ENCODE measurements at regions not wholly inside any gene's neighbourhood (a gene's known extent, or its start where the extent isn't known, plus 50 kb on each side); places are given as distances from the start of the nearest gene placed in this dataset.

- no peak for DNase-seq (ENCODE audit: low spot score in 2 of 2)
- ATAC-seq (replicated peaks; ENCODE audit: extremely low read depth, poor library complexity, severe bottlenecking): no peak
- Mint-ChIP-seq H3K27me3 (no peaks in the 10 kb centered on the region), H3K9me3 (peaks cover 12% of the 10 kb centered on the region), H3K27ac (ENCODE audit: low read depth) (no peak overlapping the region), H3K4me3 (no peak overlapping the region), H3K4me1 (no peaks in the 10 kb centered on the region), H3K36me3 (ENCODE audit: insufficient read depth) (no peaks in the 10 kb centered on the region)
Observed at GRCh38 chr2:5932556-5933469, 240.6 kb downstream of the SOX11 start.

GRCh38 chr2:5933669-5934068 is 241.5 kb downstream of the SOX11 start:
- DNase-seq (ENCODE audit: low spot score in 2 of 2) (no peak), ATAC-seq (replicated peaks; ENCODE audit: extremely low read depth, poor library complexity, severe bottlenecking) (no peak)
- H3K27me3 Mint-ChIP-seq: no peaks in the 10 kb centered on the region
- H3K4me3 Mint-ChIP-seq: no peak overlapping the region
- H3K4me1 Mint-ChIP-seq: no peaks in the 10 kb centered on the region
- H3K9me3 Mint-ChIP-seq: peaks cover 11% of the 10 kb centered on the region
- no peaks in the 10 kb centered on the region for H3K36me3 Mint-ChIP-seq (ENCODE audit: insufficient read depth)
- H3K27ac Mint-ChIP-seq (ENCODE audit: low read depth): no peak overlapping the region

DNA sequence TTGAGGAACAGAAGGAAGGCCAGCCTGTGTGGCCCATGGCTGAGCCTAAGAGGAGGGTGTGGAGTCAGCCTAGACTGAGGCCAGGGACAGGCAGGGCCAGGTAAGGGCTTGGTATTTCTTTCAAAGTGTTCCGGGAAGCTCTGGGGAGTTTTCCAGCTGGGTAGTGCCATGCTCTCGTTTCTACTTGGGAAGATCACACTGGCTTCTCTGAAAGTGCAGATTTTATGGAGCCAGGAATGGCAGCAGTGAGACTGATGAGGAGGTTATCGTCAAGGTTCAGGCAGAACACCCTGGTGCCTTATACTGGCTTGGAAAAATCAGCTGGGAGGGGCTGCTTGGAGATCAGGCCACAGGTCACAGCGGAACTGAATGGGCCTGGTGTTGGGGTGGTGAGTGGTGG is 245.1 kb downstream of the SOX11 start:
- no peak for ATAC-seq (replicated peaks; ENCODE audit: extremely low read depth, poor library complexity, severe bottlenecking)
- H3K9me3 Mint-ChIP-seq: peaks cover 6% of the 10 kb centered on the region
- no peaks in the 10 kb centered on the region for H3K27me3 Mint-ChIP-seq
- no peak overlapping the region for H3K4me3 Mint-ChIP-seq
- H3K36me3 Mint-ChIP-seq (ENCODE audit: insufficient read depth): peaks cover 2% of the 10 kb centered on the region
- H3K4me1 Mint-ChIP-seq: no peaks in the 10 kb centered on the region
- no peak for DNase-seq (ENCODE audit: low spot score in 2 of 2)
- H3K27ac Mint-ChIP-seq (ENCODE audit: low read depth): no peak overlapping the region

GRCh38 chr2:5937851-5938565 is 245.8 kb downstream of the SOX11 start:
- no peaks in the 10 kb centered on the region for H3K27me3 Mint-ChIP-seq
- H3K27ac Mint-ChIP-seq (ENCODE audit: low read depth): no peak overlapping the region
- H3K36me3 Mint-ChIP-seq (ENCODE audit: insufficient read depth): peaks cover 2% of the 10 kb centered on the region
- ATAC-seq (replicated peaks; ENCODE audit: extremely low read depth, poor library complexity, severe bottlenecking): no peak
- H3K4me3 Mint-ChIP-seq: no peak overlapping the region
- no peaks in the 10 kb centered on the region for H3K4me1 Mint-ChIP-seq
- peaks cover 11% of the 10 kb centered on the region for H3K9me3 Mint-ChIP-seq
- DNase-seq (ENCODE audit: low spot score in 2 of 2): no peak

GRCh38 chr2:5938566-5938896 is 246.3 kb downstream of the SOX11 start:
- no peak for ATAC-seq (replicated peaks; ENCODE audit: extremely low read depth, poor library complexity, severe bottlenecking)

GRCh38 chr2:5939553-5939952 is 247.4 kb downstream of the SOX11 start:
- ATAC-seq (replicated peaks; ENCODE audit: extremely low read depth, poor library complexity, severe bottlenecking): no peak
- no peaks in the 10 kb centered on the region for H3K4me1 Mint-ChIP-seq
- peaks cover 14% of the 10 kb centered on the region for H3K9me3 Mint-ChIP-seq

More at GRCh38 chr2:5938566-5938896, 246.3 kb downstream of the SOX11 start:
- Mint-ChIP-seq H3K27me3 (no peaks in the 10 kb centered on the region), H3K4me1 (no peaks in the 10 kb centered on the region), H3K9me3 (peaks cover 14% of the 10 kb centered on the region), H3K36me3 (ENCODE audit: insufficient read depth) (peaks cover 2% of the 10 kb centered on the region), H3K4me3 (no peak overlapping the region), H3K27ac (ENCODE audit: low read depth) (no peak overlapping the region)
- no peak for DNase-seq (ENCODE audit: low spot score in 2 of 2)

DNA sequence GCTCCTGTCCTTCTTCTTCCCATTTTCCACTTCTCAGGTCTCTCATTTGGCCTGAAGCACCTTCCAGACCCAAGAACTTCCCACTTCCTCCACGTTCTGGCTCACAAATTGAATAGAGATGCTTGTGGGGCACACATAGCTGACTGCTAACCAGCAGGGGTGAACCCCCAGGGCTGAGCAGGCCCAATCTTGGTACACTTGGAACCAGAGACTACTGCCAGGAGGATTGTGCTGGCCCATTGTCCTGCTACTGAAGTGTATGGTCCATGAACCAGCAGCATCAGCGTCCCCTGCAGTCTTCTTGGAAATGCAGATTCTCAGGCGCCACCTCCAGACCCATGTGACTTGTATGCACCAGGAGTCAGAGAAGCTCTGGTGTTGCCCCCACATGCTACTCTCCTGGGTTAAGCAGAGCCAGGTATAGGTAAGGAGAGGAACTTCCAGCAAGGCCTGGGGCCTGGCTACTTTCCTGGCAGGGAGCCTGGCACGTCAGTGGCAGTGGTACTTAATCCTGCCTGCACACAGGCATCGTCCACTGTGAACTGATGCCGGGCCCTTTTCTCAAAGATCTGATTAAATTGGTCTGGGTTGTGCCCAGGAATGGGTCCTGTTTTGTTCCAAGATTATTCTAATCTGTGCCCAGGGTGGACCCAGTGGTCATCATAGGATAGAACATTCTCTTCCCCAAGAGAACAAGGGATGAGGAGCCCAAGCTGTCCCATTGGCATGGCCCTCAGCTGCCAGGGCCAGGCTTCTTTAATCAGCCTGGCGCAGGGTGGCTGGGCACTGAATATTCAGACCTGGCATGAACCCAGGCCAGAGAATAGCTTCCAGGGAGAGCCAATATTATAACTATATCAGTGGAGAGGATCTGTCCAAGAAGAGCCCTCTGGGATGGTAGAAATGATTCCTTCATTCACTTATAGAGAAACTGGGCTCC is 248.7 kb downstream of the SOX11 start:
- no peak for ATAC-seq (replicated peaks; ENCODE audit: extremely low read depth, poor library complexity, severe bottlenecking)

More at GRCh38 chr2:5939553-5939952, 247.4 kb downstream of the SOX11 start:
- Mint-ChIP-seq H3K36me3 (ENCODE audit: insufficient read depth) (peaks cover 2% of the 10 kb centered on the region), H3K4me3 (no peak overlapping the region), H3K27me3 (no peaks in the 10 kb centered on the region), H3K27ac (ENCODE audit: low read depth) (no peak overlapping the region)
- no peak for DNase-seq (ENCODE audit: low spot score in 2 of 2)

GRCh38 chr2:5942204-5942603 is 250.0 kb downstream of the SOX11 start:
- Mint-ChIP-seq H3K4me3 (no peak overlapping the region), H3K27ac (ENCODE audit: low read depth) (no peak overlapping the region), H3K27me3 (no peaks in the 10 kb centered on the region), H3K4me1 (no peaks in the 10 kb centered on the region), H3K36me3 (ENCODE audit: insufficient read depth) (peaks cover 2% of the 10 kb centered on the region), H3K9me3 (peaks cover 9% of the 10 kb centered on the region)
- DNase-seq (ENCODE audit: low spot score in 2 of 2) (no peak), ATAC-seq (replicated peaks; ENCODE audit: extremely low read depth, poor library complexity, severe bottlenecking) (no peak)

More for the DNA sequence above, 248.7 kb downstream of the SOX11 start:
- Mint-ChIP-seq H3K4me3 (no peak overlapping the region), H3K36me3 (ENCODE audit: insufficient read depth) (peaks cover 2% of the 10 kb centered on the region), H3K9me3 (peaks cover 14% of the 10 kb centered on the region), H3K27me3 (no peaks in the 10 kb centered on the region), H3K4me1 (no peaks in the 10 kb centered on the region), H3K27ac (ENCODE audit: low read depth) (no peak overlapping the region)
- DNase-seq (ENCODE audit: low spot score in 2 of 2): no peak

DNA sequence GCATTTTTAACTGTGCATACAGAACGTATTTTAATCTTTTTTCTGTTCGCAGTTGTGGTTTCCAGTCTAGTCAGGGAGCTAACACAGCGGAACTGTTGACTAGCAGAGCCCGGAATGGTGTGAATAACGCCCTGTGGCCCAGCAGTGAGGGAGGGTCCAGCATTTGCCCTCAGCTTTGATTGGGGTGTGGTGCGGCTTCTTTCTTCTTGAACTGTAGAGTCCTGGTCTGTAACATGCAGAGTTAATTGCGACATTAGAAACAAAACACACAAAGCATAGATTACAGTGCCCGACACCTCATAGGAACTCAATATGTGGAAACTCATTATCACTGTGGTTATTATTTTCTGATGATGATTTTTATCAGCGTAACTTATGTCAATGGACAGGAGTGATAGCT is 253.6 kb downstream of the SOX11 start:
- H3K36me3 Mint-ChIP-seq (ENCODE audit: insufficient read depth): no peaks in the 10 kb centered on the region
- H3K27ac Mint-ChIP-seq (ENCODE audit: low read depth): no peak overlapping the region
- no peaks in the 10 kb centered on the region for H3K27me3 Mint-ChIP-seq
- H3K4me3 Mint-ChIP-seq: no peak overlapping the region
- DNase-seq (ENCODE audit: low spot score in 2 of 2) (no peak), ATAC-seq (replicated peaks; ENCODE audit: extremely low read depth, poor library complexity, severe bottlenecking) (no peak)
- H3K9me3 Mint-ChIP-seq: peaks cover 16% of the 10 kb centered on the region
- no peaks in the 10 kb centered on the region for H3K4me1 Mint-ChIP-seq

DNA sequence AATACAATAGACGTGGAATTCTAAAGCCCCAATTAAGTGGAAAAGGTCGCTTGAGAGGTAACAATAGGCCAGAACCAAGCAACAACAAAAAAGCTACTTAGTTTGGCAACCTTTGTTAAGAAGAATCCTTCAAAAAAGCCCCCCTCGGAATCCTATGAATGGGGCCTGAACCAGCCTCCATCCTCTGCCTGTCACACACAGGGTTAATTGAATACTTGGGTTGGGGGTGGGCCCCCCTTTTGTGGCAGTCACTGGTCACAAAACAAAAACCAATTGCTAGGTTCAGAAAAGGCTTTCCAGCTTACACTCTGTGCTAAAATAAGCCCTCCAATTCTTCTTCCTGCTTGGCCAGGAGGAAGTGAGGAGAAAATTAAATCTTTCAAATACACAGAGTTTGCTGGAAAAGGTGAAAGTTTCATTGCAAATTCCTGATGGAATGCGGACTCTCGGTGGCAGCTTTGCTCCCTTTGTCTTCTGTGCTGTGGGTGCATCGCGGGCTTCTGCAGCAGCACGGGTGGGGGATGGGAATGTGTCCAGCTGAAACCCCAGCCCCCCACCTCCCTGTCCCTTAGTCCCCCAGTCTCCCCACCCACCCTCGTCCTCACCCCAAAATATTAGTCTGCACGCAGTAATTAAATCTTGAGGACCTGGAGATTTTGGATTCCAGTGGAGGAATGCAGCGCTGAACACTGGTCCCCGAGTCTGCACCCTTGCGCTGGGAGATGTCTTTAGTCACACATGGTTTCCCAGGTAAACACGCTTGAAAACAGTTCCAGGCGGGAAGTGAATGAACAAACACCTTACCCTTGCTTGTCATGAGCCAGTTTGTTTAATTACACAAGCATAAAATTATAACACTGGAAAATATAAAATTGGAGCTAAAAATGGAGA is 254.3 kb downstream of the SOX11 start:
- DNase-seq (ENCODE audit: low spot score in 2 of 2) (no peak), ATAC-seq (replicated peaks; ENCODE audit: extremely low read depth, poor library complexity, severe bottlenecking) (no peak)
- no peaks in the 10 kb centered on the region for H3K36me3 Mint-ChIP-seq (ENCODE audit: insufficient read depth)
- H3K27me3 Mint-ChIP-seq: no peaks in the 10 kb centered on the region
- no peak overlapping the region for H3K27ac Mint-ChIP-seq (ENCODE audit: low read depth)
- peaks cover 16% of the 10 kb centered on the region for H3K9me3 Mint-ChIP-seq
- no peaks in the 10 kb centered on the region for H3K4me1 Mint-ChIP-seq
- no peak overlapping the region for H3K4me3 Mint-ChIP-seq

GRCh38 chr2:5950736-5951135 is 258.6 kb downstream of the SOX11 start:
- Mint-ChIP-seq H3K9me3 (peaks cover 14% of the 10 kb centered on the region), H3K27me3 (no peaks in the 10 kb centered on the region), H3K27ac (ENCODE audit: low read depth) (no peak overlapping the region), H3K36me3 (ENCODE audit: insufficient read depth) (no peaks in the 10 kb centered on the region), H3K4me1 (no peaks in the 10 kb centered on the region), H3K4me3 (no peak overlapping the region)
- no peak for ATAC-seq (replicated peaks; ENCODE audit: extremely low read depth, poor library complexity, severe bottlenecking)
- no peak for DNase-seq (ENCODE audit: low spot score in 2 of 2)

All from central memory CD8-positive, alpha-beta T cell (primary cell).